Liver (tissue), 8 donors: ENCODE measurements at regions not wholly inside any gene's neighbourhood (a gene's known extent, or its start where the extent isn't known, plus 50 kb on each side); places are given as distances from the start of the nearest gene placed in this dataset.

ENCODE experiments used
- DNase-seq: peaks from one replicate; pipeline ENCODE4 v3.0.0-alpha.2; 2017; ENCODE audit warnings: low spot score
- H3K27ac ChIP-seq, 2 donors: one replicate each; pipeline ENCODE4 v1.7.0; 2013; ENCODE audit warnings: inconsistent platforms in 2 of 2, low read length in 2 of 2, control low read depth in 1 of 2, low read depth in 1 of 2, mild to moderate bottlenecking in 1 of 2
- H3K27me3 ChIP-seq, 4 donors: one replicate each; pipeline versions ENCODE4 v1.6.1 to v1.7.0; 2013; ENCODE audit warnings: low read length in 3 of 4, inconsistent platforms in 1 of 4, mild to moderate bottlenecking in 1 of 4, moderate library complexity in 1 of 4; ENCODE audit not compliant: control insufficient read depth in 4 of 4, insufficient read depth in 4 of 4
- H3K36me3 ChIP-seq, 4 donors: one replicate each; pipeline versions ENCODE4 v1.6.1 to v1.7.0; 2013; ENCODE audit warnings: low read length in 3 of 4, mild to moderate bottlenecking in 3 of 4, low read depth in 1 of 4, moderate library complexity in 1 of 4; ENCODE audit not compliant: control insufficient read depth in 4 of 4, insufficient read depth in 3 of 4
- H3K4me1 ChIP-seq, 4 donors: one replicate each; pipeline versions ENCODE4 v1.6.1 to v1.7.0; 2013; ENCODE audit warnings: low read length in 3 of 4, mild to moderate bottlenecking in 3 of 4, moderate library complexity in 1 of 4; ENCODE audit not compliant: control insufficient read depth in 4 of 4, insufficient read depth in 4 of 4
- H3K4me3 ChIP-seq, 3 donors: one replicate each; pipeline versions ENCODE4 v1.6.1 to v1.7.0; 2013; ENCODE audit warnings: low read length in 3 of 3, control low read depth in 1 of 3, low read depth in 1 of 3, mild to moderate bottlenecking in 1 of 3
- H3K9ac ChIP-seq, 2 donors: one replicate each; pipeline ENCODE4 v1.7.0; 2013; ENCODE audit warnings: low read length in 2 of 2, mild to moderate bottlenecking in 2 of 2, moderate library complexity in 2 of 2, control low read depth in 1 of 2, low read depth in 1 of 2
- H3K9me3 ChIP-seq, 4 donors: one replicate each; pipeline versions ENCODE4 v1.6.1 to v1.7.0; 2013; ENCODE audit warnings: low read length in 3 of 4; ENCODE audit not compliant: control insufficient read depth in 4 of 4
- ATF3 ChIP-seq: IDR thresholded peaks from 2 replicates; pipeline ENCODE4 v1.6.1; 2016; ENCODE audit warnings: antibody characterized with exemption
- CTCF ChIP-seq: fragments of 150-350 bp; IDR thresholded peaks from 2 replicates; pipeline ENCODE4 v1.5.1; 2017; ENCODE audit warnings: improper control_type of control experiment, low read depth, low read length; ENCODE audit not compliant: missing input control
- EGR1 ChIP-seq, 2 donors: IDR thresholded peaks; 2 replicates each; pipeline ENCODE4 v1.6.1; 2016 to 2018; ENCODE audit warnings: antibody characterized with exemption in 2 of 2, low read depth in 2 of 2
- FOXA1 ChIP-seq: IDR thresholded peaks from 2 replicates; pipeline ENCODE4 v1.6.1; 2016; ENCODE audit warnings: antibody characterized with exemption
- FOXA2 ChIP-seq: IDR thresholded peaks from 2 replicates; pipeline ENCODE4 v1.6.1; 2016; ENCODE audit warnings: antibody characterized with exemption
- GABPA ChIP-seq, 2 donors: IDR thresholded peaks in 1 of 2; conservative IDR thresholded peaks in 1 of 2; 2 replicates each; pipeline ENCODE4 v1.6.1; 2016; ENCODE audit warnings: antibody characterized with exemption in 2 of 2, mild to moderate bottlenecking in 1 of 2, moderate library complexity in 1 of 2
- HNF4A ChIP-seq, 2 donors: conservative IDR thresholded peaks; 2 replicates each; pipeline ENCODE4 v1.6.1; 2016; ENCODE audit warnings: antibody characterized with exemption in 2 of 2, mild to moderate bottlenecking in 2 of 2
- HNF4G ChIP-seq: IDR thresholded peaks from 2 replicates; pipeline ENCODE4 v1.6.1; 2016; ENCODE audit warnings: antibody characterized with exemption
- JUND ChIP-seq, 2 donors: IDR thresholded peaks; 2 replicates each; pipeline ENCODE4 v1.6.1; 2016; ENCODE audit warnings: antibody characterized with exemption in 2 of 2
- MAX ChIP-seq: IDR thresholded peaks from 2 replicates; pipeline ENCODE4 v1.6.1; 2016; ENCODE audit warnings: antibody characterized with exemption
- NR2F2 ChIP-seq: IDR thresholded peaks from 2 replicates; pipeline ENCODE4 v1.6.1; 2016; ENCODE audit warnings: antibody characterized with exemption
- RAD21 ChIP-seq, 2 donors: IDR thresholded peaks; 2 replicates each; pipeline ENCODE4 v1.6.1; 2016; ENCODE audit warnings: antibody characterized with exemption in 2 of 2, mild to moderate bottlenecking in 2 of 2
- REST ChIP-seq: IDR thresholded peaks from 2 replicates; pipeline ENCODE4 v1.6.1; 2016; ENCODE audit warnings: antibody characterized with exemption, mild to moderate bottlenecking
- RXRA ChIP-seq, 2 donors: IDR thresholded peaks; 2 replicates each; pipeline ENCODE4 v1.6.1; 2017 to 2018; ENCODE audit warnings: antibody characterized with exemption in 2 of 2, mild to moderate bottlenecking in 1 of 2
- SP1 ChIP-seq: IDR thresholded peaks from 2 replicates; pipeline ENCODE4 v1.6.1; 2018; ENCODE audit warnings: antibody characterized with exemption, mild to moderate bottlenecking
- TAF1 ChIP-seq: conservative IDR thresholded peaks from 2 replicates; pipeline ENCODE4 v1.6.1; 2016; ENCODE audit warnings: antibody characterized with exemption, mild to moderate bottlenecking
- YY1 ChIP-seq: IDR thresholded peaks from 2 replicates; pipeline ENCODE4 v1.6.1; 2016; ENCODE audit warnings: antibody characterized with exemption, mild to moderate bottlenecking
- ZBTB33 ChIP-seq: IDR thresholded peaks from 2 replicates; pipeline ENCODE4 v1.6.1; 2016; ENCODE audit warnings: antibody characterized with exemption
- WGBS: extraction: QIAGEN DNeasy Blood & Tissue Kit; methylation state at CpG from one replicate; pipeline ENCODE4 v1.1.7; 2013; 5-methylcytosine and 5-hydroxymethylcytosine counted together
- donor health status: healthy.
- donor health status: healthy.
- donor health status: healthy.
- donor health status: healthy.
- donor health status: healthy.

- Histone ChIP-seq H3K9me3 (no peaks in the 10 kb centered on the region), H3K36me3 (no peaks in the 10 kb centered on the region), H3K4me1 (peaks cover 0 to 3% (median 0%) of the 10 kb centered on the region in 4 donors), H3K27me3 (no peaks in the 10 kb centered on the region), H3K9ac (no peak overlapping the region), H3K4me3 (no peak overlapping the region), H3K27ac (no peak overlapping the region)
- 75% methylated on average over 1 of the region's 1 CpG for WGBS
- DNase-seq: no peak
- TF ChIP-seq FOXA2 (no peak), JUND (IDR thresholded peaks at IDR 0.05) (no peak), ATF3 (no peak), YY1 (no peak), MAX (no peak), HNF4G (no peak), RAD21 (IDR thresholded peaks at IDR 0.05) (no peak), TAF1 (no peak), FOXA1 (no peak), HNF4A (conservative IDR thresholded peaks at IDR 0.05) (no peak), ZBTB33 (no peak), REST (no peak), NR2F2 (no peak), GABPA (IDR thresholded peaks at IDR 0.05 in 1 of 2, conservative IDR thresholded peaks at IDR 0.05 in 1 of 2) (no peak), EGR1 (IDR thresholded peaks at IDR 0.05; ENCODE audit: low read depth in 2 of 2) (no peak), RXRA (IDR thresholded peaks at IDR 0.05) (no peak), SP1 (no peak), CTCF (no peak)
Observed at GRCh38 chr2:145749556-145749955, 1229.6 kb upstream of the ZEB2 start.
